LNCaP clone FGC (cell line): ENCODE measurements at regions not wholly inside any gene's neighbourhood (a gene's known extent, or its start where the extent isn't known, plus 50 kb on each side); places are given as distances from the start of the nearest gene placed in this dataset.

Experiments
- DNase-seq: peaks from one replicate; pipeline ENCODE4 v3.0.0-alpha.2; 2011; ENCODE audit warnings: low read depth
- H3K4me3 ChIP-seq: 2 replicates; pipeline ENCODE4 v1.5.1; 2011; ENCODE audit warnings: mild to moderate bottlenecking, low read depth, low read length, control low read depth
- CTCF ChIP-seq: IDR thresholded peaks from 2 replicates; pipeline ENCODE4 v1.5.1; 2012; ENCODE audit warnings: mild to moderate bottlenecking; ENCODE audit not compliant: control insufficient read depth, insufficient read depth; ENCODE audit errors: extremely low read depth

DNA sequence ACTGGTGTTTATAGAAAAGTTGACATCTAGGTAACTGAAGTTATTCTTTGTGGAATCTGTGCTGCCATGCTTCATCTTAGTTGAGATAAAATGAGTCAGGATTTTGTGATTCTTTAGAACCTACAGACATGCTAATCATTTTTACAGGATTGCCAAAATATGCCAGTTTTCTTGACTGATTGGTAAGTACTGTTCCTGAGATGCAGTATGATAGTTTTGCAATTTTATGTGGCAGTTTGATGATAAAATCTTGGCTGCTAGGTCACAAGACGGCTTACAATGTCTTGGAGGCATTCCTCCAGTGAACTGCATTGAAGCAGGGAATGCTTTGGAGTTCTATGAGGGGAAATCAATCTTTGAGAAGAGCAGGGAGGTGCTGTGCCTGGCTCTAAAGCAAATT, 104.4 kb upstream of the ESX1 start:
- no peak overlapping the region for H3K4me3 ChIP-seq
- no peak for TF ChIP-seq CTCF
- no peak for DNase-seq

DNA sequence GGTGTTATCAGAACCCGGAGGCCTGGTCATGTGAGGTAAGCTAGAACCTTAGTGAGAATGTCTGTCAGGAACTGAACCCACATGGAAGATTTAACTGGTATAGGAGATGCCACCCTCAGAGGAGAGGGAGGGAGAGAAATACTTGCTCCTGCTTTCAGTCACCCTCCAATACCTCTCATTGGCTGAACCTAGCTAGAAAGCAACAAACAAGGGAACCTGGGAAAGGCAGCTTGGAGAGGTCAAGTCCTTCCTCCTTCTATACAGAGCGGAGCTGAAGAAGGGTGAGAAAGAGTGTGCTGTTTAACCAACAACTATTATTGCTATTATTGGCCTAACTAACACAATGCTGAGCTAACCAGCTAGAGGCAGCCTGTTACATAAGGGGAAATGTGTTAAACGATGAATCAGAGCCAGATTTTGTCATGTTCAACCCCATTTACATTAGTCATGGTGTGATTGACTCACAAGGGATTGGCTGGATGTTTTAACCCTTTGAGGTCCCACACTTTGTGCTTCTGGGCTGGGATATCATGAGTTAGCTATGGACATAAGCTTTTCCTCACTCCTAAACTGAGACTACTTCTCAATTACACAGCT, 96.5 kb upstream of the ESX1 start:
- no peak for DNase-seq
- no peak for TF ChIP-seq CTCF
- H3K4me3 ChIP-seq: no peak overlapping the region

- DNase-seq: no peak
- no peak for TF ChIP-seq CTCF
- H3K4me3 ChIP-seq: no peak overlapping the region
Observed at GRCh38 chrX:104347860-104348259, 93.1 kb upstream of the ESX1 start.

DNA sequence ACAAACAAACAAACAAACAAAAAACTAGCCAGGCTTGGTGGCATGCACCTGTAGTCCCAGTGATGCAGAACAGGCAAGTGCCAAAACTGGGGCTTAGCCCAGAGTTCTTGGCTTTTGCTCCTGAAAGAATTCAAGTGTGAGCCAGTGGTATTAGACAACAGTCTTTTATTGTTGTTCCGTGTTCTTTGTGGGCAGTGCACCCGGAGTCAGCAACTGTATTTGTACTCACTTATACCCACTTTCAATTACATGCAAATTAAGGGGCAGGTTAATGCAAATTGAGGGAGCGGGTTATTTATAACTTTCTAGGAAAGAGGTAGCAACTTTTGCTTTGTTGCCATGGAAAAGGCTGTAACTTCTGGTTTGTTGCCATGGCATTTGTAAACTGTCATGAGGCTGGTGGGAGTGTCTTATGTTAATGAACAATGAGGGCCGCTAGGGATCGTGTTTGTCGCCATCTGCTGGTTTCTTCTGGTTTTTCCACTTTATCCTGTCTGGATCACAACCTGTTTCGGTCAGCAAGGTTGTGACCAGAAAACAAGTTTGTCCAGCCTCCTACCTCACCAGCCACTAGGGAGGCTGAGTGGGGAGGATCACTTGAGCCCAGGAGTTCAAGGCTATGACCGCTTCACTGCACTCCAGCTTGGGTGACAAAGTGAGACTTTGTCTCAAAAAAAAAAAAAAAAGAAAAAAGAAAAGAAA, 88.8 kb upstream of the ESX1 start:
- DNase-seq: no peak
- H3K4me3 ChIP-seq: no peak overlapping the region
- peak; percentile 49 for TF ChIP-seq CTCF

DNA sequence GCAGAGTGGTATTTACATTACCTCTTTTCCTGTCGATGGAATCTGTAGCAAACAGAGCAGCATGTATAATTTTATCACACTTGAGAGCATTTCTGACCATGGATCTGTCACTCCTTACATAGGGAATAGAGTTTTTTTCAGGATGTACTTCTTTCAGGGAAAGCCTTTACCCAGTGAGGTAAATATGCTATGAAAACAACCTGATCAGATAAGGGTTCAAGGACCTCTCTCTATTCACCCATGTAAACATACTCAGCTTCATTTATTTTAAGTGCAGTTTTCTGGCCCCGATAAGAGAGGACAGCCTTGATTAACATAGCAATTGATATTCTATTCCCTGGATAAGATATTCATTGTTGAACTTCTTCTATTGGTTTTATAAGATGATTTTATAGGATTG, 87.3 kb upstream of the ESX1 start:
- no peak overlapping the region for H3K4me3 ChIP-seq
- DNase-seq: no peak
- TF ChIP-seq CTCF: no peak

- no peak overlapping the region for H3K4me3 ChIP-seq
- DNase-seq: no peak
- no peak for TF ChIP-seq CTCF
Observed at GRCh38 chrX:104335756-104336155, 81.0 kb upstream of the ESX1 start.

DNA sequence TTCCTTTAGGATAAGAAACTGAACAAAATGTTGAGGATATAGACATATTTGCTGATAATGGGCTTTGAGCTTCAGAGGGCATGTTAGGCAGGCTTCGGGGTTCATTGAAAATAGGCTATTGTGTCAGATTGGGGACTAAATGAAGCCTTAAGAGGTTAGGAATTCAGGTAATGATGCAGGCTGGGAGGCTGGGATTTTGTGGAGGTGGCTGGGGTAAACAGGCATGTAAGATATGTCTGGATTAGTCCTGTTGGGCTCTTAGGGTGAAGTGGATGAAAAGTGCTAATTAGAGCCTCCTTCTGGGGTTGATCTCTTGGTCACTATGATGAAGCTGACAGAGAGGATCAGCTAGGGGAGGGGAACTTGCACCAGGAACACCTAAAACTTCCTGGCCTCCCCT, 80.2 kb upstream of the ESX1 start:
- TF ChIP-seq CTCF: no peak
- DNase-seq: no peak

More for the DNA sequence above, 80.2 kb upstream of the ESX1 start:
- no peak overlapping the region for H3K4me3 ChIP-seq
